Stomach (tissue), 4 donors: ENCODE measurements at regions not wholly inside any gene's neighbourhood (a gene's known extent, or its start where the extent isn't known, plus 50 kb on each side); places are given as distances from the start of the nearest gene placed in this dataset.

Experiments
- EP300 ChIP-seq: sonication (generic); formaldehyde crosslinking; IDR thresholded peaks from one replicate; pipeline ENCODE4 v1.6.1; 2017; ENCODE audit warnings: antibody characterized with exemption
- POLR2A ChIP-seq, 4 donors: fragments of 450-650 bp; IDR thresholded peaks; one replicate each; pipeline ENCODE4 v1.6.1; 2016; ENCODE audit warnings: antibody characterized with exemption in 4 of 4, control low read depth in 2 of 4, mild to moderate bottlenecking in 1 of 4, moderate library complexity in 1 of 4
- POLR2AphosphoS5 ChIP-seq, 3 donors: sonication (generic); formaldehyde crosslinking; IDR thresholded peaks; one replicate each; pipeline ENCODE4 v1.6.1; 2016; ENCODE audit warnings: antibody characterized with exemption in 3 of 3

- TF ChIP-seq POLR2A (IDR thresholded peaks at IDR 0.05) (no peak), EP300 (no peak), POLR2AphosphoS5 (IDR thresholded peaks at IDR 0.05) (no peak)
These were observed 710.4 kb upstream of the PABPC4L start for GRCh38 chr4:134911941-134912340.
